Thoracic aorta (tissue), 2 donors: ENCODE measurements at regions not wholly inside any gene's neighbourhood (a gene's known extent, or its start where the extent isn't known, plus 50 kb on each side); places are given as distances from the start of the nearest gene placed in this dataset.

Experiments used
- ATAC-seq: fragments of 150-250 bp; one replicate; pipeline ENCODE4 v1.8.0; 2017; ENCODE audit warnings: low read depth; ENCODE audit not compliant: insufficient number of reproducible peaks, low FRiP score
- DNase-seq: peaks from one replicate; pipeline ENCODE4 v3.0.0-alpha.2; 2020; ENCODE audit warnings: low spot score
- H3K27ac ChIP-seq, 2 donors: fragments of 200-600 bp; sonication (generic); 1 replicate in 1 of 2; 2 replicates in 1 of 2; pipeline ENCODE4 v1.5.1; 2016; ENCODE audit warnings: mild to moderate bottlenecking in 2 of 2, moderate library complexity in 2 of 2
- H3K27me3 ChIP-seq: fragments of 200-600 bp; sonication (generic); replicated peaks from 2 replicates; pipeline ENCODE4 v1.6.0; 2016; ENCODE audit warnings: mild to moderate bottlenecking; ENCODE audit not compliant: insufficient read depth
- H3K36me3 ChIP-seq: fragments of 200-600 bp; sonication (generic); one replicate; pipeline ENCODE4 v1.5.1; 2016
- H3K4me1 ChIP-seq, 2 donors: fragments of 200-600 bp; sonication (generic); 1 replicate in 1 of 2; 2 replicates in 1 of 2; pipeline versions ENCODE4 v1.5.1 to v1.6.0; 2016; ENCODE audit warnings: low read depth in 2 of 2, mild to moderate bottlenecking in 1 of 2; ENCODE audit not compliant: control insufficient read depth in 1 of 2
- H3K4me3 ChIP-seq: fragments of 200-600 bp; sonication (generic); 2 replicates; pipeline ENCODE4 v1.5.1; 2016; ENCODE audit warnings: mild to moderate bottlenecking
- H3K9me3 ChIP-seq: fragments of 200-600 bp; sonication (generic); 2 replicates; pipeline ENCODE4 v1.5.1; 2016
- CTCF ChIP-seq: fragments of 200-600 bp; sonication (generic); IDR thresholded peaks from one replicate; pipeline ENCODE4 v1.5.1; 2019; ENCODE audit warnings: antibody characterized with exemption

GRCh38 chr18:29157057-29157780 lies 980.3 kb upstream of the CDH2 start:
- H3K36me3 ChIP-seq, result no peaks in the 10 kb centered on the region
- TF ChIP-seq CTCF, result no peak

GRCh38 chr18:29156531-29156930 lies 979.6 kb upstream of the CDH2 start:
- ATAC-seq (no peak), DNase-seq (no peak)
- no peak for TF ChIP-seq CTCF

More at GRCh38 chr18:29157057-29157780, 980.3 kb upstream of the CDH2 start:
- Histone ChIP-seq H3K27ac (no peak overlapping the region), H3K4me3 (no peak overlapping the region), H3K4me1 (peaks cover 7 to 10% of the 10 kb centered on the region in 2 donors), H3K27me3 (no peaks in the 10 kb centered on the region), H3K9me3 (no peaks in the 10 kb centered on the region)
- ATAC-seq (no peak), DNase-seq (no peak)

DNA sequence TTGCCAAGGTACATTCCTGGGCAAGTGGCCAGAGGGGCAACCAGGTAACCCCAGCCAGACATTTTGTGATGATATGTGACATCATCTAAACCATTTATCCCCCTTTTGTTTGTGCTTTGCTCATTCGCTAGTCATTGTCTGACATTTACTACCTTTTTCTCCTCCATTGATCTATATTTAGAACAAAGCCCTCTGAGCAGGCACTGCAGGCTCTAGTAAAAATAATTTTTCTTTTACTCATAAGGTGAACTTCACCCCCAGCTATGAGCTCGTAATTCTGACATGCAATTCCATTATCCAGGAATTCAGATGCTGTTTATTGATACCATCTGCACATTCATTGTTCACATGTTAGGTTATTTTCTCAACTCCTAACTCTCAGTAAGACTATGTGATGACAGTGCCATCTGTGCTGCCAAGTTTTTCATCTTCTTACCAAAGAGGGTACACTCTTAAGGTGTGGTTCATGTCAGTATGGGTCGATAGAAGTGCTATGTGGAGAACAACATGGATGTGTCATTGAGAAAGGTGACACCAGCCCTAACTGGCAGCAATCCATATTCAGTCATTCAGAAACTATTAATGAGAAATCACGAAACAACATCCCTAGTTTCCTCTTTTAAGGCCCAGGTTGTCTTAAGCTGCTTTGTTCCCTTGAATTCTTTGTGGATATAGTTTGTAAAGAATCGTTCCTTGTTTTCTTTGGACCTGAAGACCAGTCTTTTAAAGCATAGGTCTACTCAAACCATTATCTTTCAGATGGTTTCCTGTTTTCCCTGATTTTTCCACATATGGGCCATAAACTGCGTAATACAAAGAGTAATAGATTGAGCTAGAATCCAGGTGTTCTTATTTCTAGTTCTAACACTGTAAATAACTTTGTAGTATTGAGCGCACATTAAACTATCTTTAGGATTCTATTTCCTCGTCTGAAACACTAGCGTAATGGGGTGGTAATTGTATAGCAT lies 978.1 kb upstream of the CDH2 start:
- no peak for TF ChIP-seq CTCF
- no peak for ATAC-seq
- Histone ChIP-seq H3K4me1 (peaks cover 7 to 10% of the 10 kb centered on the region in 2 donors), H3K36me3 (no peaks in the 10 kb centered on the region), H3K9me3 (no peaks in the 10 kb centered on the region), H3K27ac (no peak overlapping the region), H3K4me3 (no peak overlapping the region), H3K27me3 (no peaks in the 10 kb centered on the region)
- DNase-seq, result no peak

More at GRCh38 chr18:29156531-29156930, 979.6 kb upstream of the CDH2 start:
- no peak overlapping the region for H3K4me3 ChIP-seq
- H3K27me3 ChIP-seq, result no peaks in the 10 kb centered on the region
- no peak overlapping the region for H3K27ac ChIP-seq
- no peaks in the 10 kb centered on the region for H3K9me3 ChIP-seq
- no peaks in the 10 kb centered on the region for H3K36me3 ChIP-seq
- peaks cover 7 to 10% of the 10 kb centered on the region in 2 donors for H3K4me1 ChIP-seq

- DNase-seq (no peak), ATAC-seq (no peak)
- TF ChIP-seq CTCF, result no peak
- Histone ChIP-seq H3K27me3 (no peaks in the 10 kb centered on the region), H3K4me3 (no peak overlapping the region), H3K36me3 (no peaks in the 10 kb centered on the region), H3K27ac (no peak overlapping the region), H3K9me3 (no peaks in the 10 kb centered on the region), H3K4me1 (peaks cover 7 to 10% of the 10 kb centered on the region in 2 donors)
These were observed 977.3 kb upstream of the CDH2 start for GRCh38 chr18:29154196-29154757.

- peaks cover 7 to 10% of the 10 kb centered on the region in 2 donors for H3K4me1 ChIP-seq
- no peaks in the 10 kb centered on the region for H3K9me3 ChIP-seq
- H3K27me3 ChIP-seq, result no peaks in the 10 kb centered on the region
- ATAC-seq, result no peak
- no peak for TF ChIP-seq CTCF
- H3K4me3 ChIP-seq, result no peak overlapping the region
- no peaks in the 10 kb centered on the region for H3K36me3 ChIP-seq
- no peak overlapping the region for H3K27ac ChIP-seq
- DNase-seq, result no peak
These were observed 976.2 kb upstream of the CDH2 start for GRCh38 chr18:29153091-29153490.
